Coronary artery (tissue), 2 donors: ENCODE measurements at regions not wholly inside any gene's neighbourhood (a gene's known extent, or its start where the extent isn't known, plus 50 kb on each side); places are given as distances from the start of the nearest gene placed in this dataset.

Source experiments
- DNase-seq: peaks from one replicate; pipeline ENCODE4 v3.0.0-alpha.2; 2017; ENCODE audit warnings: low spot score
- H3K27ac ChIP-seq, 2 donors: fragments of 200-600 bp; sonication (generic); one replicate each; pipeline ENCODE4 v1.5.1; 2016 to 2019
- H3K4me3 ChIP-seq: fragments of 200-600 bp; sonication (generic); 2 replicates; pipeline ENCODE4 v1.5.1; 2016; ENCODE audit warnings: mild to moderate bottlenecking, moderate library complexity
- TF ChIP-seq, protein P1 (sequence below): fragments of 200-600 bp; sonication (generic); IDR thresholded peaks from one replicate; pipeline ENCODE4 v1.5.1; 2019; ENCODE audit warnings: antibody characterized with exemption

DNA sequence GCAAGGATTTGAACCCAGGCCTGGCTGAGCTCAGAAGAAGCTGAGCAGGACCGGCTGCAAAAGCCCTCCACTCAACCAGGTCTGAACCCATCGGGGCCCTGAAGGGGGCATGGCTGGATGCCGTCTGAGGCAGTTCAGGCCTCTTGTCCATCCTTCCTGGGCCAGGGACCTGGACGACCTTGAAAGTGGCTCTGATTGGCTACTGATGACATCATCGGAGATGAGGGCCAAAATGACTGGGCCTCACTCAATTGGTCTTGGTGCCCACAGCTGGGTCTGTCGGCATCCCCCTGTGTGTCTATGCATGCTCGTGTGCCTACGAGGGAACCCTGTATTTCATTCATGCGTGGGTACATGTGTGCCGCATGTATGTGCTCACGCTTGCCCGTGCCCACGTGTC, 71.8 kb downstream of the PTPRS start:
- TF ChIP-seq, protein P1, sequence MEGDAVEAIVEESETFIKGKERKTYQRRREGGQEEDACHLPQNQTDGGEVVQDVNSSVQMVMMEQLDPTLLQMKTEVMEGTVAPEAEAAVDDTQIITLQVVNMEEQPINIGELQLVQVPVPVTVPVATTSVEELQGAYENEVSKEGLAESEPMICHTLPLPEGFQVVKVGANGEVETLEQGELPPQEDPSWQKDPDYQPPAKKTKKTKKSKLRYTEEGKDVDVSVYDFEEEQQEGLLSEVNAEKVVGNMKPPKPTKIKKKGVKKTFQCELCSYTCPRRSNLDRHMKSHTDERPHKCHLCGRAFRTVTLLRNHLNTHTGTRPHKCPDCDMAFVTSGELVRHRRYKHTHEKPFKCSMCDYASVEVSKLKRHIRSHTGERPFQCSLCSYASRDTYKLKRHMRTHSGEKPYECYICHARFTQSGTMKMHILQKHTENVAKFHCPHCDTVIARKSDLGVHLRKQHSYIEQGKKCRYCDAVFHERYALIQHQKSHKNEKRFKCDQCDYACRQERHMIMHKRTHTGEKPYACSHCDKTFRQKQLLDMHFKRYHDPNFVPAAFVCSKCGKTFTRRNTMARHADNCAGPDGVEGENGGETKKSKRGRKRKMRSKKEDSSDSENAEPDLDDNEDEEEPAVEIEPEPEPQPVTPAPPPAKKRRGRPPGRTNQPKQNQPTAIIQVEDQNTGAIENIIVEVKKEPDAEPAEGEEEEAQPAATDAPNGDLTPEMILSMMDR = no peak
- Histone ChIP-seq H3K4me3 (no peak overlapping the region), H3K27ac (no peak overlapping the region)
- no peak for DNase-seq

DNA sequence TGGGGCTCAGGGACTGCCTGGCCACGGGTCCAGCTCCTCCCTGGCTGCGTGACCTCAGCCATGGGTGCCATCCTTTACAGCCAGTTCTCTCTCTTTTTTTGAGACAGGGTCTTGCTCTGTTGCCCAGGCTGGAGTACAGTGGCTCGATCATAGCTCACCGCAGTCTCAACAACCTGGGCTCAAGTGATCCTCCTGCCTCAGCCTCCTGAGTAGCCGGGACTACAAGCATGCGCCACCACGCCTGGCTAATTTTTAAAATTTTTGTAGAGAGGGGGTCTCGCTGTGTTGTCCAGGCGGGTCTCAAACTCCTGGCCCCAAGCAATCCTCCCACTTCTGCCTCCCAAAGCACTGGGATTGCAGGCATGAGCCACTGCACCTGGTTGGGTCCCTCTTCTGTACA, 75.4 kb downstream of the PTPRS start:
- no peak overlapping the region for H3K4me3 ChIP-seq
- no peak for DNase-seq
- H3K27ac ChIP-seq = no peak overlapping the region
- TF ChIP-seq, protein P1 = no peak

DNA sequence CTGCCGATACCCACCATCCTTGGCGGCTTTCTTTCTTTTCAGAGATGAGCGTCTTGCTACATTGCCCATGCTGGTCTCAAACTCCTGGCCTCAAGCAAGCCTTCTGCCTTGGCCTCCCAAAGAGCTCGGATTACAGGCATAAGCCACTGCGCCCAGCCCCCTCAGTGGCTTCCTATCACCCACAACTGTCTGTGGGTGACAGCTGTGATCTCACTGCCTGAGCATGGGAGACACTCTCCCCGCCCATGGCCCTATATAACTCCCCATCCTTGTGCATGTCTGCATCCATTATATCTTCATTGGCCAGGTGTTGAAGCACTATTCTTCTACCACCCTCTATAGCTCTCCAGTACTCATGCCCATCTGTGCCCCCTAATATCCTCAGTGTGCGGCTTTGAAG, 76.2 kb downstream of the PTPRS start:
- no peak for DNase-seq
- no peak overlapping the region for H3K27ac ChIP-seq
- TF ChIP-seq, protein P1 = no peak
- no peak overlapping the region for H3K4me3 ChIP-seq

DNA sequence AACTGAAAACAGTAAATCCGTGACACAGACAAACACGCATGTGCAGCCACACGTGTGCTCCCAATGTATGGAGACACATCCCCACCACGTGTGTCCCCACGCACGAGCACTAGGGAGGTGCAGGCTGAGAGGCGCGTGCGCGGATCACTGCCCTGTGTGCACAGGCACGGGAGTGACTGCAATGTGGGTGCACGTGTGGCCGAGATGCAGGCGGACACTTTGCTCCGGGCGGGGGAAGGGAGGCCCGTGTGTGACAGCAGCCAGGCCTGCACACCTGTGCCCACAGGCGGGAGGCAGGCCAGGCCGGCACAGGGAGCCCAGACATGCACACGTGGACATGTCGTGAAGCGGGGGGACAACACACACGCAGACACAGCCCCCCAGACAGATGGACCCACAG, 77.0 kb downstream of the PTPRS start:
- Histone ChIP-seq H3K4me3 (no peak overlapping the region), H3K27ac (no peak overlapping the region)
- TF ChIP-seq, protein P1 = no peak
- DNase-seq = no peak

DNA sequence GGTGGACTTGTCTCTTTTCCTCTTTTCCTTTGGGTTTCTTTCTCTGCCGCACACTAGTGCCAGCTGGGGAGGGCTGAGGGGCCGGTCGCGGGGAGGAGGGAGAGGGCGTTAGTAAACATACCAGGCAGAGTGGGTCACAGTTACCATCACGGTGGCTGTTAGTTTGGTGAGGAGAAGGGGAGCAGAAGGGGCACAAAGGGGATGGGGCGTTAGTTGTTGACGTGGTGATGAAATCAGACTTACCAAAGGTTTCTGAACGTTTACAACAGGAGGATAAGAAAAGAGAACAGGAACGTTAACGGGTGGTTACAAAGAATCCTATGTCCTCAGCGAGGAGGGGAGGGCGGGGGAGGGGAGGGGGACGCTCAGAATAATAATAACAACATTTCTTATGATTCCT, 77.9 kb downstream of the PTPRS start:
- no peak overlapping the region for H3K27ac ChIP-seq
- TF ChIP-seq, protein P1 = no peak
- no peak overlapping the region for H3K4me3 ChIP-seq
- DNase-seq = no peak

DNA sequence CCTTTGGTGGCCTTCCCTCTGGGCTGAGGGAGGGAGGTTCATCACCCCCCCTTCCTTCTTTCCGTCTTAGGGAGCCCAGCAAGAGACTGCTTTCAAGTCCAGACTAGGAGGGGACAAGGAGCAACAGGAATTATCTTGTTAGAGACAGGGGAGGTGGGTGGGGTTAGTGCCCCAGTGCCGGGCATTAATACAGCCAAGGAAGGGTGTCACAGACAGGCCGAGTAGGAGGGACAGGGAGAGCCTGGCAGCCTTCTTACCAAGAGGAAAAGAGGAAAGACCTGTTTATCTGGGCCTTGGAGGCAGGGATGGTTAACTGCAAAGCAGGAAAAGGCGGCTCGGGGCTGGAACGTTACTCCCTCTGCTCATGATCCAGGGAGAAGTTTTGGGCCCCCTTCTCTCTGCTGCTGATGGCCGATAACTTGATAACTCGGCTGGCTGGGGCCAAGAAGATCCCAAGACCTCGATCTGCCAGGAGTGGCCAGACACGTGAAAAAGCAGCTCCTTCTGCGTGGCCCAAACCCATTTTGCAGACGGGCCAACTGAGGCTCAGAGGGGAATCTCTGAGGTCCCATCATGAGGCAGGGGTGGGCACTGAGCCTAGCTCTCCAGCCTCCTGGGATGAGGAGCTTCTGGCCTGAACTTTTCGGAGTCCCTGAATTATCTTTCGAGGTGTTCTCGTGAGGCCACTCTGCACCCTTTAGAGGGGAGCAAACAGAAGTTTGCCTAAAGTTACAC, 79.3 kb downstream of the PTPRS start:
- Histone ChIP-seq H3K27ac (no peak overlapping the region), H3K4me3 (no peak overlapping the region)
- DNase-seq = no peak
- TF ChIP-seq, protein P1 = no peak

DNA sequence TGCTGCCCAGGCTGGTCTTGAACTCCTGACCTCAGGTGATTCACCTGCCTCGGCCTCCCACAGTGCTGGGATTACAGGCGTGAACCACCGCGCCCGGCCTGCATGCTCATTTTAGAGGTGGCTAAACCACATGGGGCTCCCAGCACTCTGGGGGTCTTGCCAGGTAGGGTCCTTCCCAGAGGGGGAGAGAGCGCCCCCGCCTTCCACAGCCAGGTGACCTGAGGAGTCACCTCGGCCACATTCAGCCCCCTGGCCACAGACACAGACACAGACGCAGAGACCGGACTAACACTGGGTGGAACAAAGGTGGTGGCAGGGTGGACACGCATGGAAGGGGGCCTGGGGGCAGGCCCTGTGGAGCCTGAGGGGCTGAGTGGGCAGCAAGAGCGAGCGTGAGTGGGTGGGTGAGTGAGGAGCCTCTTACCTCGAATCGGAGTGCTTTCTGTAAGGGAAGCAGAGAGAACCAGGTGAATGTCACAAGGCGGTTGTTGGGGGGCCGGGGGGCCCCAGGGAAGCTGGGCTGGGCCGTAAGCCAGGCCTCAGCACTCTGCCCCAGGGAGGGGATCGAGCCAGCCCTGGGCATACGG, 80.1 kb downstream of the PTPRS start:
- no peak overlapping the region for H3K27ac ChIP-seq
- TF ChIP-seq, protein P1 = no peak
- H3K4me3 ChIP-seq = no peak overlapping the region
- DNase-seq = no peak
